ENCODE measurements at regions not wholly inside any gene's neighbourhood (a gene's known extent, or its start where the extent isn't known, plus 50 kb on each side); places are given as distances from the start of the nearest gene placed in this dataset.
A peak's percentile ranks its signal among the peaks of the same experiment; 100 is the strongest.

- Histone ChIP-seq H3K4me3 (ENCODE audit: low read length) (no peak overlapping the region), H2BK15ac (replicated peaks; ENCODE audit: low read depth) (no peak overlapping the region), H4K5ac (ENCODE audit: low read length) (no peak overlapping the region), H3K79me2 (ENCODE audit: control insufficient read depth, insufficient read depth, low read length) (no peaks in the 10 kb centered on the region), H3K18ac (ENCODE audit: low read length) (no peak overlapping the region), H3K4me1 (ENCODE audit: control insufficient read depth, low read depth, low read length) (peaks cover 3% of the 10 kb centered on the region), H3K4me2 (ENCODE audit: low read length) (no peak overlapping the region), H3K27ac (ENCODE audit: low read depth, low read length) (no peak overlapping the region), H4K8ac (ENCODE audit: low read depth, low read length) (no peak overlapping the region), H3K56ac (ENCODE audit: low read length) (no peak overlapping the region), H2AK5ac (ENCODE audit: low read length) (no peak overlapping the region), H3K23ac (ENCODE audit: low read length) (no peak overlapping the region), H3K4ac (ENCODE audit: low read depth, low read length) (no peak overlapping the region), H3K79me1 (ENCODE audit: low read length) (no peaks in the 10 kb centered on the region), H3K9ac (ENCODE audit: low read length) (no peak overlapping the region), H3K27me3 (ENCODE audit: insufficient read depth, low read length, poor library complexity) (no peaks in the 10 kb centered on the region), H2BK5ac (ENCODE audit: low read length) (no peak overlapping the region), H2BK120ac (ENCODE audit: low read depth, low read length) (no peak overlapping the region), H3K36me3 (ENCODE audit: control insufficient read depth, insufficient read depth, low read length) (no peaks in the 10 kb centered on the region)
- DNase-seq, result no peak
- WGBS (ENCODE audit: extremely low coverage, insufficient coverage, low lambda C conversion rate), result no CpG with 5 or more reads among the region's 4 CpGs
Measured at GRCh38 chr1:209421186-209421585, 162.3 kb upstream of the CAMK1G start.

- no peak overlapping the region for H3K23ac ChIP-seq (ENCODE audit: low read length)
Measured at GRCh38 chr1:209421978-209422680, 161.4 kb upstream of the CAMK1G start.

GRCh38 chr1:209425959-209426358 lies 157.6 kb upstream of the CAMK1G start:
- Histone ChIP-seq H3K4me1 (ENCODE audit: control insufficient read depth, low read depth, low read length) (peaks cover 24% of the 10 kb centered on the region), H2BK120ac (ENCODE audit: low read depth, low read length) (peak overlapping the region; percentile 3)
- no CpG with 5 or more reads among the region's 5 CpGs for WGBS (ENCODE audit: extremely low coverage, insufficient coverage, low lambda C conversion rate)

More at GRCh38 chr1:209421978-209422680, 161.4 kb upstream of the CAMK1G start:
- Histone ChIP-seq H3K4me2 (ENCODE audit: low read length) (no peak overlapping the region), H3K18ac (ENCODE audit: low read length) (no peak overlapping the region), H2BK120ac (ENCODE audit: low read depth, low read length) (no peak overlapping the region), H3K56ac (ENCODE audit: low read length) (no peak overlapping the region), H2BK5ac (ENCODE audit: low read length) (no peak overlapping the region), H3K79me2 (ENCODE audit: control insufficient read depth, insufficient read depth, low read length) (no peaks in the 10 kb centered on the region), H2BK15ac (replicated peaks; ENCODE audit: low read depth) (no peak overlapping the region), H4K8ac (ENCODE audit: low read depth, low read length) (no peak overlapping the region), H3K36me3 (ENCODE audit: control insufficient read depth, insufficient read depth, low read length) (no peaks in the 10 kb centered on the region), H3K4ac (ENCODE audit: low read depth, low read length) (no peak overlapping the region), H3K4me1 (ENCODE audit: control insufficient read depth, low read depth, low read length) (peaks cover 3% of the 10 kb centered on the region), H3K4me3 (ENCODE audit: low read length) (no peak overlapping the region), H2AK5ac (ENCODE audit: low read length) (no peak overlapping the region), H4K5ac (ENCODE audit: low read length) (no peak overlapping the region), H3K79me1 (ENCODE audit: low read length) (no peaks in the 10 kb centered on the region), H3K27me3 (ENCODE audit: insufficient read depth, low read length, poor library complexity) (no peaks in the 10 kb centered on the region), H3K27ac (ENCODE audit: low read depth, low read length) (no peak overlapping the region), H3K9ac (ENCODE audit: low read length) (no peak overlapping the region)
- no CpG with 5 or more reads among the region's 5 CpGs for WGBS (ENCODE audit: extremely low coverage, insufficient coverage, low lambda C conversion rate)
- DNase-seq, result no peak

GRCh38 chr1:209427277-209427676 lies 156.2 kb upstream of the CAMK1G start:
- H4K8ac ChIP-seq (ENCODE audit: low read depth, low read length), result no peak overlapping the region
- no peak for DNase-seq
- H3K36me3 ChIP-seq (ENCODE audit: control insufficient read depth, insufficient read depth, low read length), result no peaks in the 10 kb centered on the region
- peak overlapping the region; percentile 55 for H3K18ac ChIP-seq (ENCODE audit: low read length)
- no peak overlapping the region for H3K9ac ChIP-seq (ENCODE audit: low read length)
- no peak overlapping the region for H3K27ac ChIP-seq (ENCODE audit: low read depth, low read length)
- no peak overlapping the region for H3K23ac ChIP-seq (ENCODE audit: low read length)
- no peak overlapping the region for H3K4me3 ChIP-seq (ENCODE audit: low read length)
- peaks cover 6% of the 10 kb centered on the region for H3K79me1 ChIP-seq (ENCODE audit: low read length)
- no CpG with 5 or more reads among the region's 7 CpGs for WGBS (ENCODE audit: extremely low coverage, insufficient coverage, low lambda C conversion rate)
- H2AK5ac ChIP-seq (ENCODE audit: low read length), result peak overlapping the region; percentile 2
- H2BK15ac ChIP-seq (replicated peaks; ENCODE audit: low read depth), result no peak overlapping the region
- no peak overlapping the region for H3K4ac ChIP-seq (ENCODE audit: low read depth, low read length)
- no peak overlapping the region for H2BK120ac ChIP-seq (ENCODE audit: low read depth, low read length)
- no peak overlapping the region for H3K4me2 ChIP-seq (ENCODE audit: low read length)
- H3K4me1 ChIP-seq (ENCODE audit: control insufficient read depth, low read depth, low read length), result peaks cover 23% of the 10 kb centered on the region
- peak overlapping the region; percentile 71 for H3K56ac ChIP-seq (ENCODE audit: low read length)
- H2BK5ac ChIP-seq (ENCODE audit: low read length), result no peak overlapping the region
- H4K5ac ChIP-seq (ENCODE audit: low read length), result no peak overlapping the region
- no peaks in the 10 kb centered on the region for H3K27me3 ChIP-seq (ENCODE audit: insufficient read depth, low read length, poor library complexity)
- H3K79me2 ChIP-seq (ENCODE audit: control insufficient read depth, insufficient read depth, low read length), result peaks cover 10% of the 10 kb centered on the region

More at GRCh38 chr1:209425959-209426358, 157.6 kb upstream of the CAMK1G start:
- Histone ChIP-seq H2BK15ac (replicated peaks; ENCODE audit: low read depth) (no peak overlapping the region), H3K23ac (ENCODE audit: low read length) (no peak overlapping the region), H3K4me3 (ENCODE audit: low read length) (no peak overlapping the region), H3K27ac (ENCODE audit: low read depth, low read length) (no peak overlapping the region), H3K4ac (ENCODE audit: low read depth, low read length) (no peak overlapping the region), H3K79me2 (ENCODE audit: control insufficient read depth, insufficient read depth, low read length) (peaks cover 10% of the 10 kb centered on the region), H3K79me1 (ENCODE audit: low read length) (peaks cover 6% of the 10 kb centered on the region), H3K18ac (ENCODE audit: low read length) (no peak overlapping the region), H3K4me2 (ENCODE audit: low read length) (no peak overlapping the region), H3K56ac (ENCODE audit: low read length) (no peak overlapping the region), H4K5ac (ENCODE audit: low read length) (no peak overlapping the region), H3K27me3 (ENCODE audit: insufficient read depth, low read length, poor library complexity) (no peaks in the 10 kb centered on the region), H2AK5ac (ENCODE audit: low read length) (peak overlapping the region; percentile 64), H3K36me3 (ENCODE audit: control insufficient read depth, insufficient read depth, low read length) (no peaks in the 10 kb centered on the region), H2BK5ac (ENCODE audit: low read length) (peak overlapping the region; percentile 34), H3K9ac (ENCODE audit: low read length) (no peak overlapping the region), H4K8ac (ENCODE audit: low read depth, low read length) (no peak overlapping the region)
- DNase-seq, result no peak

- no peak overlapping the region for H4K8ac ChIP-seq (ENCODE audit: low read depth, low read length)
- peak overlapping the region; percentile 83 for H3K27ac ChIP-seq (ENCODE audit: low read depth, low read length)
- H2BK15ac ChIP-seq (replicated peaks; ENCODE audit: low read depth), result no peak overlapping the region
- no peak overlapping the region for H2BK120ac ChIP-seq (ENCODE audit: low read depth, low read length)
- DNase-seq, result peak; percentile 43
- no peak overlapping the region for H4K5ac ChIP-seq (ENCODE audit: low read length)
- H3K79me1 ChIP-seq (ENCODE audit: low read length), result peaks cover 6% of the 10 kb centered on the region
- peaks cover 25% of the 10 kb centered on the region for H3K4me1 ChIP-seq (ENCODE audit: control insufficient read depth, low read depth, low read length)
- no peak overlapping the region for H3K4ac ChIP-seq (ENCODE audit: low read depth, low read length)
- H2BK5ac ChIP-seq (ENCODE audit: low read length), result peak overlapping the region; percentile 11
- no peak overlapping the region for H3K4me3 ChIP-seq (ENCODE audit: low read length)
- H3K23ac ChIP-seq (ENCODE audit: low read length), result no peak overlapping the region
- peak overlapping the region; percentile 55 for H3K18ac ChIP-seq (ENCODE audit: low read length)
- peak overlapping the region; percentile 71 for H3K56ac ChIP-seq (ENCODE audit: low read length)
- H3K79me2 ChIP-seq (ENCODE audit: control insufficient read depth, insufficient read depth, low read length), result peaks cover 10% of the 10 kb centered on the region
- H3K4me2 ChIP-seq (ENCODE audit: low read length), result no peak overlapping the region
- no peaks in the 10 kb centered on the region for H3K27me3 ChIP-seq (ENCODE audit: insufficient read depth, low read length, poor library complexity)
- H2AK5ac ChIP-seq (ENCODE audit: low read length), result peak overlapping the region; percentile 29
- H3K36me3 ChIP-seq (ENCODE audit: control insufficient read depth, insufficient read depth, low read length), result no peaks in the 10 kb centered on the region
- H3K9ac ChIP-seq (ENCODE audit: low read length), result peak overlapping the region; percentile 50
- WGBS (ENCODE audit: extremely low coverage, insufficient coverage, low lambda C conversion rate), result no CpG with 5 or more reads among the region's 9 CpGs
Measured at GRCh38 chr1:209427811-209428210, 155.7 kb upstream of the CAMK1G start.
